GM19025 (cell line): ENCODE measurements at regions not wholly inside any gene's neighbourhood (a gene's known extent, or its start where the extent isn't known, plus 50 kb on each side); places are given as distances from the start of the nearest gene placed in this dataset.
"Not testable (repeated sequence)": the region's sequence is repeated elsewhere in the genome, so short reads cannot be mapped to it uniquely, and the experiment has no call there.

ENCODE experiments used
- ATAC-seq: cut with Tn5 transposase; IDR thresholded peaks from one replicate; pipeline ENCODE4 v1.9.1; 2021; ENCODE audit warnings: mild to moderate bottlenecking, low read depth, moderate library complexity; ENCODE audit not compliant: unreplicated experiment

DNA sequence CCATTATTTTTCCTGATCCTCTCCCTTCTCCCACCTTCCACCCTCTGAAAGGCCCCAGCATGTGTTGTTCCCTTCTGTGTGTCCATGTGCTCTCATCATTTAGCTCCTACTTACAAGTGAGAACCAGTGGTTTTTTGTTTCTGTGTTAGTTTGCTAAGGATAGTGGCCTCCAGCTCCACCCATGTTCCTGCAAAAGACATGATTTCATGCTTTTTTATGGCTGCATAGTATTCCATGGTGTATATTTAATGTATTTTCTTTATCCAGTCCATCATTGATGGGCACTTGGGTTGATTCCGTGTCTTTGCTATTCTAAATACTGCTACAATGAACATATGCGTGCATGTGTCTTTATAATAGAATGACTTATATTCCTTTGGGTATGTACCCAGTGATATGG is 89.4 kb upstream of the C1orf174 start:
- no peak for ATAC-seq

DNA sequence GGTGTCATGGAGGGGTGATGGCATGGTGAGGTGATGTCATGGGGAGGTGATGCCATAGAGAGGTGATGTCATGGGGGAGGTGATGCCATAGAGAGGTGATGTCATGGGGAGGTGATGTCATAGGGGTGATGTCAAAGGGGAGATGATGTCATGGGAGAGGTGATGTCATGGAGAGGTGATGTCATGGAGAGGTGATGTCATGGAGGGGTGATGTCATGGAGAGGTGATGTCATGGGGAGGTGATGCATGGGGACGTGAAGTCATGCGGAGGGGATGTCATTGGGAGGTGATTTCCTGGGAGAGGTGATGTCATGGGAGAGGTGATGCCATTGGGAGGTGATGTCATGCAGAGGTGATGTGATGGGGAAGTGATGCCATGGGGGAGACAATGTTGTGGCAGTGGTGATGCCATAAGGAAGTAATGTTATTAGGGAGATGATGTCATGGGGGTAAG is 92.1 kb upstream of the C1orf174 start:
- no peak for ATAC-seq

DNA sequence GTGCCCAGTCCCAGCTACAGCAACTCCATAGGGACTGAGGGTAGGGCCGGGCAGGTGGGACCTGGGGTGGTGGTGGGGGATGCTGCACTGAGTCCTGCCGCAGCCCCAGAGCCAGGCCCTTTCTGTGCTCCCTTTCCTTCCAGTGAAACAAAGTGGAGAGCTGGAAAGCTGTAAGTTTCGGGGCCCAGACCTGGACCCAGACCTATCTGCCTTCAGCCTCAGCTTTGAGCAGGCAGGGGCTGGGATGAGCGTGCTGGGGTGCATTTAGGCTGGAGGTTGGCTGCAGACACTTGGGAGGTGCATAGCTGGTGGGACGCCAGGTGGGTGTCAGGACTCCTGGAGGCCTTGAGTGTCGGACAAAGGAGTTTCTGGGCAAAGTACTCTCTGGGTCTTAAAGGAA is 92.7 kb upstream of the C1orf174 start:
- no peak for ATAC-seq

DNA sequence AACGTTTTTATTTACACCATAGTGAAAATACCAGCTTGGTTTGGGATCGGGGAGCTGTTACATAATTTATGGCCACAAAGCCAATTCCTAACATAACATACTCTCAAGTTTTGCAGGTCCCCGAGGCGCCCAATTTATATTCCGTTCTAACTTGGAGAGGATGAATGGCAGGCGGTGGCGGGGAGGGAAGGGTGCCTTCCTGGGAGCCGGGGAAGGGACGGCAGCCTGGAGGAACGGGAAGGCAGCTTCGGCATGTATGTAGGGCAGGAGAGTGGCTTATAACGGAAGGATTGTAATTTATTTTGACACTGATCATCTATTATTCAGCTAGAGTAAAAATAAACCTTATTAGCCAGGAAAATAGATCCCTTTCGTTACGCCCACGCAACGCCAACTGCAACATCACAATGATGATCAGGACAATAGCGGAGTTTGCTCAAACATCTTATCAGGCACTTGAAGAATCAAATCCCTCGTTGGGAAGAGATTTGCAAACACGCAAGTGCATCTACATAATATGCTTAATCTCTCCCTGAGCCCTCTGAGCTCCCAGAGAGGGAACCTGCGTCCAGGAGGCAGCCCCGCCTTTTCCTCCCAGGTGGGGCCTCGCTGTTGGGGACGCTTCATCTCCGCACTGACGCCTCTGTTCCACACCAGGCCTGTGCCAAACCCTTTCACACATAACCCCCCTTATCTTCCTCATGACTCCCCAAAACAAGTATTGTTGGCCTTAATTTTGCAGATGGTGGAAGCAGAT is 93.7 kb upstream of the C1orf174 start:
- ATAC-seq: no peak

DNA sequence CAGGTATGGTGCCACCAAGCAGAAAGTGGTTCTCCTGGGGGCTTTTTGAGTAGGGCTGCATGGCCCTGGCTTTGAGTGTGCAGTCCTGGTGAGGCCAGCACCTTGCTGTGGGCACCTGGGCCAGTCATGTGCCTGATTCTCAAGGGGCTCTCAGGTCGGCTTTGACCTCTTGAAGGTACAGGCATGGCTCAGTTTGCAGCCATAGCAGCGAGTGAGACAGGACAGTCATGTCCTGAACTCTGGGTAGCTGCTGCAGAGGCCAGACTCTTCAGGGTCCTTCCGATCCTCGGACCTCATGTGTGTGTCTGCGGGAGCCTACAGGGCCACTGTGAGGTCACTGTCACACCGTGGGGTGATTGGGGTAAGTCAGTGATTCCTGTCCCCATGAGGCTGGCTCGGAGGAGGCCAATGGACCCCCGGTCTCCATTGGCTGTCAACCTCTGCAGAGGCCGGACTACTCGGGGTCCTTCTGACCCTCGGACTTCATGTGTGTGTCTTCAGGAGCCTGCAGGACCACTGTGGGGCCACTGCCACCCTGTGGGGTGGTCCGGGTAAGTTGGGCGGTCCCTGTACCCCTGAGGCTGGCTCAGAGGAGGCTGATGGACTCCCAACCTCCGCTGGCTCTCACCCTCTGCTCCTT is 95.2 kb upstream of the C1orf174 start:
- ATAC-seq: no peak

DNA sequence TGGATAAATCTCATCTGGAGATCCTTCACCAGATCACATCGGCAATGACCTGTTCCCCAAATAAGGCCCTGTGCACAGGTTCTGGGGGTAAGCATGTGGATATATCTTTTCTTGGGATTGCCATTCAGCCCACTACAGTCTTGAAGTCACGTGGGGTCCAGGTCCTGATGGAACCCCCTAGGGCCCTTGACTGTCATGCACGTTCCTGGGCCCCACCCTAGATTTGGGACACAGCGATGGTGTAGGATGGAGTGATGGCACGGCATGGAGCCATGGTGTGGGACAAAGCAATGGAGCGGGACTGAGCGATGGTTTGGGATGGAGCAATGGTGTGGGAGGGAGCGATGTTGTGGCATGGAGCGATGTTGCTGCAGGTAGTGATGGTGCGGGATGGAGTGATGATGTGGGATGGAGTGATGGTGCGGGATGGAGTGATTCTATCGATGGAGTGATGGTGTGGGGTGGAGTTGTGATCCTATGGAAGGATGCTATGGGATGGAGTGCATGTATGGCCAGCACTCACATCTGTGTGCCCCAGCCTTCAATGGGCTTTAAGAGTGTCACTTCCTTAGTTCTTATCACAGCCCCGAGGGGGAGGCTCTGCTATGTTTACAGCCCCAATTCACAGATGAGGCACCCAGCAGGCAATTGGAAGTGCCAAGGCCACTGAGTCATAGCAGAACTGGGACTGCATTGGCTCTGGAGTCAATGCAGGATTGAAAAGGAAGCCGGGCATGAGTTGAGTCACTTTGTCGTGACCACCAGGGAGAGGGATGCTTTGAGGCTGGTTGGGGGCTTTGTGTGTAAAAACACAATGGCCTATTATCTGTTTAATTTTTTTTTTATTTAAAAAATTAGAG is 97.0 kb upstream of the C1orf174 start:
- no peak for ATAC-seq

DNA sequence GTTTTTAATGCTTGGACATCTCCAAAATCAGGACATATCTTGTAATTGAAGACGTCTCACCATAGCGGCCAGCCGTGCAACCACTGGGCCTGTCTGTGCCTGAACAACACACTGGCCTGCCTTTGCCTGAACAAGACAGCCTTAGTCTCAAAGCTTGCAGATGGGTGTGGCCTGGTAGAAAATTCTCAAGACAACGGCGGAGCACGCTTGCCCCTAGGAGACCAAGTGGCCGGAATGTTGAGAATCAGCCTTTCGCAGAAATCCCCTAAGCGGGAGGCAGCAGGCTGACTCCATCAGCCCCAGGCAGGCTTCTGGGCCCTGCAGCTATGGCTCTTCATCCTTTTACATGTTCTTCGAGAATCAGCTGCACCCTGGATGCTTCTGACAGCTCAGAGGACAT is 98.0 kb upstream of the C1orf174 start:
- ATAC-seq: no peak

DNA sequence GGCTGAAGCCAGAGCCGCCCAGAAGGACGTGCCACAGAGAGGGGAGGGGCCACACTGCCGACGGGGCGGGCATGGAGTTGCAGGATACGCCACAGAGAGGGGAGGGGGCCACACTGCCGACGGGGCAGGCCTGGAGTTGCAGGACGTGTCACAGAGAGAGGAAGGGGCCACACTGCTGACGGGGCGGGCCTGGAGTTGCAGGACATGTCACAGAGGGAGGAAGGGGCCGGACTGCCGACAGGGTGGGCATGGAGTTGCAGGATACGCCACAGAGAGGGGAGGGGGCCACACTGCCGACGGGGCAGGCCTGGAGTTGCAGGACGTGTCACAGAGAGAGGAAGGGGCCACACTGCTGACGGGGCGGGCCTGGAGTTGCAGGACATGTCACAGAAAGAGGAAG is 99.4 kb upstream of the C1orf174 start:
- ATAC-seq: not testable (repeated sequence)

DNA sequence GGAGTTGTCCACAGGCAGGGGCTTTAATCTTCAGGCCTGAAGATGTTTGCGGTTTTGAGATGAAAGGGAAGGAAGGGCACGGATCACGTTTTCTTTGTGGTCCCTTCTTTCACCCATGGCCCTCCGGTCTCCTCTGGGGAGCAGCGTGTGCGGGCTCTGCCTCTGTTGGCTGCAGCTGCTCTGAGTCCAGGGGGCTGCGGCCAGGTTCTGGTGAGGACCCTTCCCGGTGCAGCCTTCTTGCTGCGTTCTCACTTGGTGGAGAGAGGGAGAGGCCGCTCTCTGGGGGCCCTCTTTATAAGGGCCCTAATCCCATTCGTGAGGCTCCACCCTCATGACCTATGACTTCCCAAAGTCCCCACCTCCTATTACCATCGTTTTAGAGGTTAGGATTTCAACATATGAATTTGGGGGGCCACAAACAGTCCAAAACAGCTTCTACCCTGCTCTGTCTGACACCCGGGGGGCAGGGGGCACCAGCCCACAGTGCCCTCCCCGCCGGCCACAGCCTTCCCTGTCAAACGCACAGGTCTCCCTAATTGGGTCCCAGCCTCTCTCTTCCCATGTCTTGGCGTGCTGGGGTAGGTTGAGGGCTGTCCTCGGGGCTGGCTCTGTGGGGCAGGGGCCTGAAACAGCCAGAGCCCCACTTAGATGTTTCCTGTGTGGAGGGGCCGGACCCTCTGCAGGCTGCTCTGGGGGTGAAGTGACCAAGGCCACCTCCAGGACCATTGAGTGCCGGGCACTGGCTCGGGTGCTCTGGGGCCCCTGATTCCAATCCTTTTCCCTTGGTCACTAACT is 100.1 kb upstream of the C1orf174 start:
- no peak for ATAC-seq

DNA sequence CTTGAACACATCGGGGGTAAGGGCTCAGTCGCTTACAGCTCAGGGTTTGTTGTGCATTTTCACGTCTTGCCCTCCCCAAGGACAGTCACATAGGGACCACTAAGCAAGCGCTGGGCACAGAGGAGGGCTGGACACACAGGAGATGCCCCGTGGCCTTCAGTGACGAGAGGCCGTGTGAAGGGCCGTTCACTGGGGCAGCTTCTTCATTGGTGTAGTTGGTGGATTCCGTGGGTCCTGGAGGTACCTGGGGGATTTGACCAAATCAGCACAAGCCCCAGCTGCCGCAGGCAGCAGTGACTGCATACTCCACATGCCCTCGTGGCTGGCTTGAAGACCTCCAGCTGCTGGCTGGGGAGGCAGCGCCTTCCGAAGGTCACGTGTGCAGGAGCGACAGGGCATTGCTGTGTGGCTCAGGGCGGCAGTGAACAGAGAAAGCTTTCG is 100.8 kb upstream of the C1orf174 start:
- no peak for ATAC-seq

DNA sequence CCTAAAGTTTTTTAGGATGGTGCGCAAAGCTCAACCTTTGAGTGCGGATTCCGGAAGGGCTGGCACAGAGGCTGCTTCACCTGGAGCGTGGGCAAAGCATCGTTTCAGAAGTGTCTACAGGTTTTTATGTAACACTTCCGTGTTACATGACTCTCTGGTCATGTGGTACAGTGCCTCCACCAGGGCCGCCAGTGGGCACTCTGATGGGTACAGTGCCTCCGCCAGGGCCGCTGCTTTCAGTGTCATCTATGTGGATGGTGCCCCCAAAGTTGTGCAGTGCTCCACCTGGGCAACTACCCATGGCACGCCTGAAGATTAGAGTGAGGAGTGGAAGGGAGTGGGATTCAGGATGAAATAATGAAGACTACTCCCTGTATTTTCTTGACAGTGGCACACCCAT is 101.4 kb upstream of the C1orf174 start:
- ATAC-seq: no peak

DNA sequence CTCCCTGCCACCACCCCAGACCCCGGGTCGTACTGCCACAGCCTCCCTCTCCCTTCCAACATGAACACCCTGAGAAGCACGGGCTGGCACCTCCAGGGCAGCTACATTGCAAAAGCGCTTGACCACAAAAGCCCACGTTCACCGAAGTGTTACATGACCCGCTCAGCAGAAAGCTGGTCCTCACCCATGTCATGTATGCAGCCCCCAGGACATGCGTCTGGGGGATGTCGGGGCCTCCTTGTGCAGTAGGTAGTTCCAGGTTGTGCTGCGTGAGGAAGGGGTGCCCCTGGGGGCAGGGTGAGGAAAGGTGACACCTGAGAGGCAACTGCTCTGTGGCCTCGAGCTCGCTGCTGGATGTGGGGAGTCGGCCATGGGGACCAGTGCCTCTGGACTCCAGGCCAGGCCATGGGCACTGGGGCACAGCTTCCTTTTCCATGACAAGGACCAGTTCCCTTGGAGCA is 102.0 kb upstream of the C1orf174 start:
- no peak for ATAC-seq

DNA sequence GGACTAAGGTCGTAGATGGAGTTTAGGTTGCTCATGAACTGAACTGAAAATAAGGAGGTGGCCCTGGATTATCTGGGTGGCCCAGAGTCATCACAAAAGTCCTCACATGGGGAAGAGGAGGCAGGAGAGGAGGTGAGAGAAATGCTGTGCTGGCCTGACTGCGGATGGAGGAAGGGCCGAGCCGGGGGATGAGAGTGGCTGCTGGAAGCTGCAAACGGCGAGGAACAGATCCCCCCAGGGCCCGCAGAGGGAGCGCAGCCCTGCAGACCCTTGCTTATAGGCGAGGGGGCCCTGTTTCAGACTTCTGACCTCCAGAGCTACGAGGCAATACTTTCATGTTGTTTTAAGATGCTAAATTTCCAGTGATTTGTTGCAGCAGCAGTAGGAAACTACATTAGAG is 102.7 kb upstream of the C1orf174 start:
- ATAC-seq: no peak

DNA sequence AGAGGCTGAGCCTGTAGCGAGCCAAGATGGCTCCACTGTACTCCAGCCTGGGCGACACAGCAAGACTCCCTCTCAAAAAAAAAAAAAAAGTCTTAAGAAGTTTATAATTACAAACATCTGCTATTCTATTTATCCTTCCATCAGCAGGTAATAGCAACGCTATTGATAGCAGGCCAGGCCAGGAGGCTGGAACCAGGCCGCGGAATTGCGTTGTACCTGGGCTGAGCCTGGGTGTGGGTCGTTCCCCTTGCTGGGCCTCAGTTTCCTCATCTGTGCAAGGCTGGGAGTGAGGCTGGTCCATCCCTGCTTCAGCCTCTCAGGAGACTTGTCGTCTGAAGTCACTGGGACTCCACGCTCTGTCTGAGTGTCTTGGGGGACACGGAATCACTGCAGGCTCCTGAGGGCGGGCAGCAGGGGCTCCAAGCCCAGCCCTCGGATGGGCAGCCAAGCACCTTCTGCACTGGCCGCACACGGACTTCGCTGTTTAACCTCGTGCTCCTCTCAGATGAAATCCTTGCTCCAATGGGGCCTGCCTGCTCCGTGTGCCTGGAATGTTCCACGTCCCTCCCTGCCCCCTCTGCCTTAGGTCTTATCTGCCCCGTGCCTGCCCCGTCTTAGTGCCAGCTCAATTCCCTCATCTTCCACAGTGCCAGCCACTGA is 103.9 kb upstream of the C1orf174 start:
- no peak for ATAC-seq

DNA sequence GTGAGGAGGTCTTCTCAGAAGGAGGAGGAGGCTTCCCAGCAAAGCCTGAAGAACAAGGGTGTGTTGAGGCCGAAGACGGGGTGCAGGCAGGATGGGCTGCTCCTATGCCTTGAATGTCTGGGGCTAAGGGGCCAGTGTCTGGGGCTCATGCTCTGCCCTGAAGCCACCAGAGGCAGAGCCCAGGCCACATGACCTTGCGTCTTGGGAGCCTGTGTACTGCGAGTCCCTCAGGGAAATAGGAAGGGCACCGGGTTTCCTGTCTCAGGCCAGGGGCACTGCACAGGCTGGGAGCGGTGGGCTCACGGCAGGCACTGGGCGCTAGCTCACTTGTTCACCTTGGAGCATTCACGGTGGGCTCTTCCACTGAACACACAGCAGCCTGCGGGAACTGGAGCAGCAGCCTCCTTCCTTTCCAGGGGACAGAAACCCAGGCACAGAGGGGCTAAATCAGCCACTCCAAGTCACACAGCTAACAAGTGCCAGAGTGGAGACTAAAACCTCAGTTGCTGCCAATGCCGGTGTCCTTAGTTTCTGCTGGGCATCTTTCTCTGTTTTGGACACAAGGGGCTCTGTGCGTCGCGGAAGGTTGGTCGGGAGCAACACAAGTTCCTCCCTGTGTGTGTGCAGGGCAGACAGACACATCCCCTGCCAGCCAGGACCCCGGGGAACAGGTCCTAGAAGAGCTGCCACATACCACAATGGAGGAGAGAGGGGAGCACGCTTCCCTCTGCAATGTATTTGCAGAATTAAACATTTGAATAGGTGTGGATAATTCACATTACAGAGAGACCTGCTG is 104.8 kb upstream of the C1orf174 start:
- no peak for ATAC-seq

DNA sequence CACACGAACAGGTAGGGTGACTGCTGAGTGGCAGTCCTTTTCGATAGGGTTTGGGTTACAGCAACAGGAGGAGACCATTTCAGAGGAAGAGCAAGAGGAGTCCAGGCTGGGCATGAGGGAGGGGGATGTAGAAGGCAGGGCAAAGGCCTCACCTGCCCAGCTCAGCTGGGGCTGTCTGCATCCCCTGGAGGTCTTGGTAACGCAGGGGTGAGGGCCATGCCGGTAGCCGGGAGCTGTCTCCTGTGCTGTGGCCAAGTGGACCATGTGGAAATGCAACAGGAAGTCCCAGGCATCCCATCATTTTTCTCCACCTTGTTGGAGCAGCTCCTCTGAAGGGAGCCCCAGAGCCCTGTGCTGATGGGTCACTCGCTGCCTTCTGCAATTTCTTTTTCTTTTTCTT is 105.4 kb upstream of the C1orf174 start:
- ATAC-seq: no peak

DNA sequence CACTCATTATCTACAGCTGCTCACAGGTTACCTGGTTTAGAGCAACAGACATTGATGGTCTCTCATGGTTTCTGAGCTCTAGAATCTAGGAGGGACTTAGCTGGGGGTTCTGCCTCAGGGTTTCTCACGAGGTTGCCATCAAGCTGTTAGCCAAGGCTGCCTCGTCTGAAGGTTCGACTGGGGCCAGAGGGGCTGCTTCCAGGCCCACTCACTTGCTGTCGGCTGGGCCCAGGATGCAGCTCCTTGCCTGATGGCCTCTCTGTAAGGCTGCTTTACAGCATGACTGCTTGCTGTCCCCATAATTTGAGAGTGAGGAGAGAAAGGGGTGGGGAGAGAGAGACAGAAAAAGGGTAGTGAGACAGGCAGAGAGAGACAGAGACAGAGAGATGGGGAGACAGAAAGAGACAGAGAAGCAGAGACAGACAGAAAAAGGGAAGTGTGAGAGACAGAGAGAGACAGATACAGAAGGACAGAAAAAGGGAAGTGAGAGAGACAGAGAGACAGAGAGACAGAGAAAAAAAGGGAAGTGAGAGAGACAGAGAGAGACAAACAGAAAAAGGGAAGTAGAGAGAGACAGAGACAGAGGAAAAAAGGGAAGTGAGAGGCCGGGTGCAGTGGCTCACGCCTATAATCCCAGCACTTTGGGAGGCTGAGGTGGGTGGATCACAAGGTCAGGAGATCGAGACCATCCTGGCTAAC is 106.8 kb upstream of the C1orf174 start:
- ATAC-seq: no peak

DNA sequence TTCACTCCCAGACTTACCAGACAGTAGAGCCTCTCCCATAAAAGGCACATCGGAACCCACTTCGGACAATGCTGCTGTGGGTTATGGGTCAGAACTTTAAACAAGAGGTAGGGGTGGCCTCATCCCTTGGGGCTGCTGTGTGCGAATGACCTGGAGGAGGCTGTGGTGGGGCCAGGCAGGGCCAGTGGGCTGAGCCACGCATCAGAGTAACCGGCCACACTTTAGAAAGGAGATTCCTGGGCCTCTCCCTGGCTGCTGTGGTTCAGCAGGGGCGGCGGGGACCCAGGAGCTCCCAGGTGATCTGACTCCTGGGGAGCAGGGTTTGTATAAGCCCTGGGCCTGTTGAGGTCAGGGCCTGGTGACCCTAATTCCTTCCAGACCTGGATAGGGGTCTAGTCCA is 110.2 kb upstream of the C1orf174 start:
- no peak for ATAC-seq
